ENCODE measurements at regions not wholly inside any gene's neighbourhood (a gene's known extent, or its start where the extent isn't known, plus 50 kb on each side); places are given as distances from the start of the nearest gene placed in this dataset.
A peak's percentile ranks its signal among the peaks of the same experiment; 100 is the strongest.

GRCh38 chr1:81553503-81553902, 247.2 kb upstream of the ADGRL2 start:
- intact Hi-C loops (cut with micrococcal nuclease), result no loop called here
- DNase-seq (no peak), ATAC-seq (no peak)

- intact Hi-C loops (cut with micrococcal nuclease), result no loop called here
- no peak for DNase-seq
These were observed 248.8 kb upstream of the ADGRL2 start for GRCh38 chr1:81551946-81552345.

GRCh38 chr1:81550753-81551152, 250.0 kb upstream of the ADGRL2 start:
- intact Hi-C loops (cut with micrococcal nuclease), result no loop called here
- DNase-seq (no peak), ATAC-seq (peak; percentile 21)

More at GRCh38 chr1:81551946-81552345, 248.8 kb upstream of the ADGRL2 start:
- ATAC-seq, result no peak

- no peak for DNase-seq
- ATAC-seq, result peak; percentile 80
- intact Hi-C loops (cut with micrococcal nuclease), result loop anchor here (5.0 kb wide), 1 partner anchor 1013 kb away; no protein-coding TSS in a partner anchor
These were observed 251.1 kb upstream of the ADGRL2 start for GRCh38 chr1:81549588-81550127.

GRCh38 chr1:81548918-81549587, 251.7 kb upstream of the ADGRL2 start:
- ATAC-seq (no peak), DNase-seq (no peak)
- intact Hi-C loops (cut with micrococcal nuclease), result loop anchor here (5.0 kb wide), 1 partner anchor 1013 kb away; no protein-coding TSS in a partner anchor

- ATAC-seq, result peak; percentile 34
- intact Hi-C loops (cut with micrococcal nuclease), result loop anchor here (5.0 kb wide), 1 partner anchor 1014 kb away; no protein-coding TSS in a partner anchor
- DNase-seq, result no peak
These were observed 252.8 kb upstream of the ADGRL2 start for GRCh38 chr1:81547912-81548303.

- no peak for DNase-seq
- intact Hi-C loops (cut with micrococcal nuclease), result loop anchor here (5.0 kb wide), 1 partner anchor 1015 kb away; no protein-coding TSS in a partner anchor
- ATAC-seq, result peak; percentile 24
These were observed 253.3 kb upstream of the ADGRL2 start for GRCh38 chr1:81547261-81547911.

GRCh38 chr1:81545734-81546133, 255.0 kb upstream of the ADGRL2 start:
- no peak for ATAC-seq
- DNase-seq, result no peak
- intact Hi-C loops (cut with micrococcal nuclease), result loop anchor here (5.0 kb wide), 1 partner anchor 1017 kb away; no protein-coding TSS in a partner anchor

GRCh38 chr1:81543764-81544163, 257.0 kb upstream of the ADGRL2 start:
- no peak for DNase-seq
- intact Hi-C loops (cut with micrococcal nuclease), result no loop called here
- ATAC-seq, result no peak

- no peak for ATAC-seq
- intact Hi-C loops (cut with micrococcal nuclease), result no loop called here
- no peak for DNase-seq
These were observed 258.5 kb upstream of the ADGRL2 start for GRCh38 chr1:81542196-81542595.

GRCh38 chr1:81540216-81540615, 260.5 kb upstream of the ADGRL2 start:
- intact Hi-C loops (cut with micrococcal nuclease), result no loop called here
- ATAC-seq (no peak), DNase-seq (no peak)

GRCh38 chr1:81529014-81529413, 271.7 kb upstream of the ADGRL2 start:
- intact Hi-C loops (cut with micrococcal nuclease), result no loop called here
- ATAC-seq (no peak), DNase-seq (no peak)

GRCh38 chr1:81525085-81525484, 275.6 kb upstream of the ADGRL2 start:
- ATAC-seq (no peak), DNase-seq (no peak)
- intact Hi-C loops (cut with micrococcal nuclease), result no loop called here

GRCh38 chr1:81519987-81520386, 280.7 kb upstream of the ADGRL2 start:
- ATAC-seq, result no peak
- intact Hi-C loops (cut with micrococcal nuclease), result no loop called here
- no peak for DNase-seq

GRCh38 chr1:81517987-81518386, 282.7 kb upstream of the ADGRL2 start:
- intact Hi-C loops (cut with micrococcal nuclease), result no loop called here
- peak; percentile 77 for ATAC-seq
- no peak for DNase-seq

GRCh38 chr1:81513796-81514354, 286.9 kb upstream of the ADGRL2 start:
- no peak for ATAC-seq
- intact Hi-C loops (cut with micrococcal nuclease), result no loop called here
- no peak for DNase-seq

- DNase-seq, result no peak
- no peak for ATAC-seq
- intact Hi-C loops (cut with micrococcal nuclease), result no loop called here
These were observed 288.3 kb upstream of the ADGRL2 start for GRCh38 chr1:81512252-81513003.

GRCh38 chr1:81511281-81511680, 289.5 kb upstream of the ADGRL2 start:
- intact Hi-C loops (cut with micrococcal nuclease), result no loop called here
- ATAC-seq, result no peak
- no peak for DNase-seq

- intact Hi-C loops (cut with micrococcal nuclease), result no loop called here
- ATAC-seq (no peak), DNase-seq (no peak)
These were observed 290.0 kb upstream of the ADGRL2 start for GRCh38 chr1:81510701-81511100.

Measured in left ventricle myocardium superior (tissue), 1 donor.